T-helper 1 cell (primary cell): ENCODE measurements at regions not wholly inside any gene's neighbourhood (a gene's known extent, or its start where the extent isn't known, plus 50 kb on each side); places are given as distances from the start of the nearest gene placed in this dataset.
"Not testable (repeated sequence)": the region's sequence is repeated elsewhere in the genome, so short reads cannot be mapped to it uniquely, and the experiment has no call there.

ENCODE experiments used
- DNase-seq, 5 donors: peaks; one replicate each; pipeline ENCODE4 v3.0.0-alpha.2; 2012 to 2020

- no peak for DNase-seq
Measured at GRCh38 chr3:152102410-152102809, 166.3 kb upstream of the MBNL1 start.

GRCh38 chr3:152103257-152103656, 165.5 kb upstream of the MBNL1 start:
- no peak for DNase-seq

GRCh38 chr3:152104847-152105415, 163.8 kb upstream of the MBNL1 start:
- no peak for DNase-seq

- no peak for DNase-seq
Measured at GRCh38 chr3:152105446-152105845, 163.3 kb upstream of the MBNL1 start.

GRCh38 chr3:152109038-152109437, 159.7 kb upstream of the MBNL1 start:
- DNase-seq = no peak

GRCh38 chr3:152113413-152113812, 155.3 kb upstream of the MBNL1 start:
- no peak for DNase-seq

- DNase-seq = no peak
Measured at GRCh38 chr3:152113992-152114651, 154.6 kb upstream of the MBNL1 start.

- no peak for DNase-seq
Measured at GRCh38 chr3:152120601-152121269, 148.0 kb upstream of the MBNL1 start.

- no peak for DNase-seq
Measured at GRCh38 chr3:152121270-152121636, 147.5 kb upstream of the MBNL1 start.

GRCh38 chr3:152122851-152123250, 145.9 kb upstream of the MBNL1 start:
- no peak for DNase-seq

- peak in 1 of 5 donors; percentile 11 for DNase-seq
Measured at GRCh38 chr3:152123457-152123856, 145.3 kb upstream of the MBNL1 start.

GRCh38 chr3:152126260-152126659, 142.5 kb upstream of the MBNL1 start:
- DNase-seq = no peak

- peak in 1 of 5 donors; percentile 77 for DNase-seq
Measured at GRCh38 chr3:152127058-152127457, 141.7 kb upstream of the MBNL1 start.

GRCh38 chr3:152128356-152128755, 140.4 kb upstream of the MBNL1 start:
- DNase-seq = no peak

- no peak for DNase-seq
Measured at GRCh38 chr3:152139651-152140050, 129.1 kb upstream of the MBNL1 start.

GRCh38 chr3:152146461-152146860, 122.3 kb upstream of the MBNL1 start:
- no peak for DNase-seq

GRCh38 chr3:152147748-152148147, 121.0 kb upstream of the MBNL1 start:
- no peak for DNase-seq

GRCh38 chr3:152148579-152148978, 120.2 kb upstream of the MBNL1 start:
- DNase-seq = no peak

GRCh38 chr3:152149832-152150231, 118.9 kb upstream of the MBNL1 start:
- DNase-seq = no peak

GRCh38 chr3:152151216-152151876, 117.4 kb upstream of the MBNL1 start:
- no peak for DNase-seq

- not testable (repeated sequence) for DNase-seq
Measured at GRCh38 chr3:152151877-152152765, 116.6 kb upstream of the MBNL1 start.

- not testable (repeated sequence) for DNase-seq
Measured at GRCh38 chr3:152153115-152153514, 115.6 kb upstream of the MBNL1 start.
